GM21515 (cell line): ENCODE measurements at regions not wholly inside any gene's neighbourhood (a gene's known extent, or its start where the extent isn't known, plus 50 kb on each side); places are given as distances from the start of the nearest gene placed in this dataset.

Source experiments
- ATAC-seq: cut with Tn5 transposase; IDR thresholded peaks from one replicate; pipeline ENCODE4 v1.9.1; 2021; ENCODE audit not compliant: unreplicated experiment

- no peak for ATAC-seq
Measured at GRCh38 chr18:59086522-59086921, 53.2 kb upstream of the SEC11C start.

- ATAC-seq = no peak
Measured at GRCh38 chr18:59087391-59087790, 52.3 kb upstream of the SEC11C start.
